ENCODE measurements at regions not wholly inside any gene's neighbourhood (a gene's known extent, or its start where the extent isn't known, plus 50 kb on each side); places are given as distances from the start of the nearest gene placed in this dataset.

- no peak overlapping the region for H3K4me3 ChIP-seq (ENCODE audit: low read depth, low read length)
- no peak for TF ChIP-seq CTCF (IDR thresholded peaks at IDR 0.05; ENCODE audit: borderline replicate concordance, insufficient read depth, low read depth, low read length)
Observed at GRCh38 chr5:133870661-133871060, 97.8 kb downstream of the C5orf15 start.

- no peak overlapping the region for H3K4me3 ChIP-seq (ENCODE audit: low read depth, low read length)
- TF ChIP-seq CTCF (IDR thresholded peaks at IDR 0.05; ENCODE audit: borderline replicate concordance, insufficient read depth, low read depth, low read length), result no peak
Observed at GRCh38 chr5:133869519-133870335, 98.7 kb downstream of the C5orf15 start.

- no peak overlapping the region for H3K4me3 ChIP-seq (ENCODE audit: low read depth, low read length)
- peak; percentile 74 for TF ChIP-seq CTCF (IDR thresholded peaks at IDR 0.05; ENCODE audit: borderline replicate concordance, insufficient read depth, low read depth, low read length)
Observed at GRCh38 chr5:133868946-133869518, 99.4 kb downstream of the C5orf15 start.

- TF ChIP-seq CTCF (IDR thresholded peaks at IDR 0.05; ENCODE audit: borderline replicate concordance, insufficient read depth, low read depth, low read length), result no peak
- H3K4me3 ChIP-seq (ENCODE audit: low read depth, low read length), result no peak overlapping the region
Observed at GRCh38 chr5:133867851-133868545, 100.4 kb downstream of the C5orf15 start.

GRCh38 chr5:133867341-133867740 lies 101.1 kb downstream of the C5orf15 start:
- no peak overlapping the region for H3K4me3 ChIP-seq (ENCODE audit: low read depth, low read length)
- TF ChIP-seq CTCF (IDR thresholded peaks at IDR 0.05; ENCODE audit: borderline replicate concordance, insufficient read depth, low read depth, low read length), result no peak

GRCh38 chr5:133866903-133867245 lies 101.6 kb downstream of the C5orf15 start:
- no peak overlapping the region for H3K4me3 ChIP-seq (ENCODE audit: low read depth, low read length)
- TF ChIP-seq CTCF (IDR thresholded peaks at IDR 0.05; ENCODE audit: borderline replicate concordance, insufficient read depth, low read depth, low read length), result no peak

Measured in GM12875 (cell line).